Activated gamma-delta T cell treated with Interleukin-2 at 50 U/mL for 16 hours (primary cell): ENCODE measurements at regions not wholly inside any gene's neighbourhood (a gene's known extent, or its start where the extent isn't known, plus 50 kb on each side); places are given as distances from the start of the nearest gene placed in this dataset.

Experiments
- DNase-seq: peaks from one replicate; pipeline ENCODE4 v3.0.0-alpha.2; 2020

GRCh38 chr13:33472446-33472845 is 186.9 kb upstream of the STARD13 start:
- no peak for DNase-seq

GRCh38 chr13:33479105-33479504 is 193.6 kb upstream of the STARD13 start:
- no peak for DNase-seq

GRCh38 chr13:33480561-33480960 is 195.0 kb upstream of the STARD13 start:
- DNase-seq, result no peak

GRCh38 chr13:33483471-33483870 is 197.9 kb upstream of the STARD13 start:
- no peak for DNase-seq

- DNase-seq, result no peak
Observed at GRCh38 chr13:33485247-33485646, 199.7 kb upstream of the STARD13 start.

GRCh38 chr13:33487575-33488243 is 202.2 kb upstream of the STARD13 start:
- no peak for DNase-seq

- DNase-seq, result no peak
Observed at GRCh38 chr13:33489563-33489962, 204.0 kb upstream of the STARD13 start.

GRCh38 chr13:33490461-33491327 is 205.1 kb upstream of the STARD13 start:
- no peak for DNase-seq

GRCh38 chr13:33493672-33494365 is 208.3 kb upstream of the STARD13 start:
- no peak for DNase-seq

GRCh38 chr13:33494596-33495204 is 209.1 kb upstream of the STARD13 start:
- no peak for DNase-seq

- no peak for DNase-seq
Observed at GRCh38 chr13:33496336-33496735, 210.8 kb upstream of the STARD13 start.

GRCh38 chr13:33497146-33497845 is 211.7 kb upstream of the STARD13 start:
- no peak for DNase-seq

- no peak for DNase-seq
Observed at GRCh38 chr13:33508060-33508459, 222.5 kb upstream of the STARD13 start.

- no peak for DNase-seq
Observed at GRCh38 chr13:33509642-33510229, 224.2 kb upstream of the STARD13 start.

- no peak for DNase-seq
Observed at GRCh38 chr13:33510350-33510970, 224.9 kb upstream of the STARD13 start.

GRCh38 chr13:33512880-33513554 is 227.5 kb upstream of the STARD13 start:
- DNase-seq, result no peak

- no peak for DNase-seq
Observed at GRCh38 chr13:33514362-33514761, 228.8 kb upstream of the STARD13 start.

GRCh38 chr13:33515146-33515545 is 229.6 kb upstream of the STARD13 start:
- DNase-seq, result no peak

GRCh38 chr13:33518452-33518851 is 232.9 kb upstream of the STARD13 start:
- no peak for DNase-seq

- no peak for DNase-seq
Observed at GRCh38 chr13:33519561-33520467, 234.3 kb upstream of the STARD13 start.
